ENCODE measurements at regions not wholly inside any gene's neighbourhood (a gene's known extent, or its start where the extent isn't known, plus 50 kb on each side); places are given as distances from the start of the nearest gene placed in this dataset.

DNA sequence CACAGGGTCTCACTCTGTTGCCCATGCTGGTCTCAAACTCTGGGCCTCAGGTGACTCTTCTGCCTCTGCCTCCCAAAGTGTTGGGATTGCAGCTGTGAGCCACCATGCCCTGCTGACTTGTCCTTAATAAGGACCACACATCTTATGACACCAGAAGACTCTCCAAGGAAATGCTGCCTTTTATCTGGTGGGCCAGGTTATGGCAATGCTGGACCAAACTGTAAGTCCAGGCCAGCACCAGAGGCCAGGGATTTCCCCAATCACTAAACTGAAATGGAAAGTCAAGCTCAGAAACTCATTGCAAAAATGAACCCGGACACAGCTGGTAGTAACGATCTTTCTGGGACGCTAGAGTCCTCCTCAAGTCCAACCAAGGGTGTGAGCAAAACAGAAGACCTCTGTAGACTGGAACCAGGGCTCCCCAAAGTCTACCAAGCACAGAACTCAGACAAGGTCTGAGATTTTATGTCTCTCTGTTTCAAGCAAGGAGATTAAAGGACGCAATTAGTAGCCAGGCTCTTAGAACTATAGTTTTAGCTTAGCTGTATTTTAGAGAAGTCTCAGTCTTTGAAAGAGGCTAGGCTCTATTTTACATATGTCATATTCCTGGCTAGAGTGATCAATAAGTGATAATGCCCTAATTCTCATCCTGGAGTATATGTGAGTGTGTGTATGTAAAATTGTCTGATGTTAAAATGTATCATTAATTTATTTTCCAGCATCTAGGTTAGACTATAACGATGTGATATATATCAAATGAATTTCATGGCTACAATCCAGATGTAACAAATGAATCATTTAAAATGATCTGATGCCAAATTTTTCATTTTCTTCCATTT, 74.0 kb upstream of the ITGB1 start:
- TF ChIP-seq, protein P1, sequence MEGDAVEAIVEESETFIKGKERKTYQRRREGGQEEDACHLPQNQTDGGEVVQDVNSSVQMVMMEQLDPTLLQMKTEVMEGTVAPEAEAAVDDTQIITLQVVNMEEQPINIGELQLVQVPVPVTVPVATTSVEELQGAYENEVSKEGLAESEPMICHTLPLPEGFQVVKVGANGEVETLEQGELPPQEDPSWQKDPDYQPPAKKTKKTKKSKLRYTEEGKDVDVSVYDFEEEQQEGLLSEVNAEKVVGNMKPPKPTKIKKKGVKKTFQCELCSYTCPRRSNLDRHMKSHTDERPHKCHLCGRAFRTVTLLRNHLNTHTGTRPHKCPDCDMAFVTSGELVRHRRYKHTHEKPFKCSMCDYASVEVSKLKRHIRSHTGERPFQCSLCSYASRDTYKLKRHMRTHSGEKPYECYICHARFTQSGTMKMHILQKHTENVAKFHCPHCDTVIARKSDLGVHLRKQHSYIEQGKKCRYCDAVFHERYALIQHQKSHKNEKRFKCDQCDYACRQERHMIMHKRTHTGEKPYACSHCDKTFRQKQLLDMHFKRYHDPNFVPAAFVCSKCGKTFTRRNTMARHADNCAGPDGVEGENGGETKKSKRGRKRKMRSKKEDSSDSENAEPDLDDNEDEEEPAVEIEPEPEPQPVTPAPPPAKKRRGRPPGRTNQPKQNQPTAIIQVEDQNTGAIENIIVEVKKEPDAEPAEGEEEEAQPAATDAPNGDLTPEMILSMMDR (conservative IDR thresholded peaks at IDR 0.05; ENCODE audit: low read depth, low read length), result no peak
- no peak for TF ChIP-seq EZH2 (IDR thresholded peaks at IDR 0.05; ENCODE audit: borderline replicate concordance, low read depth, low read length, poor library complexity, severe bottlenecking)
